ENCODE measurements at regions not wholly inside any gene's neighbourhood (a gene's known extent, or its start where the extent isn't known, plus 50 kb on each side); places are given as distances from the start of the nearest gene placed in this dataset.

- no TSS peak for BruUV-seq (replicated peaks)
- WGBS, 2 experiments (ENCODE audit: extremely low coverage in 2 of 2, insufficient read length in 1 of 2): no CpG with 5 or more reads among the region's 5 CpGs
These were observed 163.7 kb downstream of the MOBP start for GRCh38 chr3:39631136-39631535.

More at GRCh38 chr3:39631136-39631535, 163.7 kb downstream of the MOBP start:
- Histone ChIP-seq H2BK15ac (ENCODE audit: low read depth, low read length) (no peak overlapping the region), H4K5ac (ENCODE audit: low read depth, low read length) (no peak overlapping the region), H2BK20ac (ENCODE audit: low read depth, low read length) (no peak overlapping the region), H3K9ac (ENCODE audit: low read depth, low read length) (no peak overlapping the region), H3K23ac (ENCODE audit: low read depth, low read length) (no peak overlapping the region), H4K8ac (ENCODE audit: low read depth in 2 of 2, low read length in 2 of 2) (no peak overlapping the region), H3K9me1 (ENCODE audit: insufficient read depth, low read length) (no peaks in the 10 kb centered on the region), H2AFZ (replicated peaks; ENCODE audit: low read length, poor library complexity) (no peak overlapping the region), H2AK5ac (ENCODE audit: low read depth, low read length) (no peak overlapping the region), H2BK120ac (ENCODE audit: low read depth, low read length) (no peak overlapping the region), H4K91ac (ENCODE audit: insufficient read depth, low read depth, low read length) (no peak overlapping the region), H3K4me2 (ENCODE audit: low read depth, low read length) (no peak overlapping the region), H3K27ac (ENCODE audit: insufficient read depth, low read length) (no peak overlapping the region), H3K36me3 (ENCODE audit: control insufficient read depth, insufficient read depth, low read length) (no peaks in the 10 kb centered on the region), H3K9me3 (ENCODE audit: control insufficient read depth, insufficient read depth, low read length) (no peaks in the 10 kb centered on the region), H3K4ac (ENCODE audit: low read depth, low read length) (no peak overlapping the region), H3K56ac (ENCODE audit: extremely low read depth, insufficient read depth, low read length) (no peak overlapping the region), H2BK5ac (ENCODE audit: low read depth, low read length, poor library complexity, severe bottlenecking) (no peak overlapping the region), H3K14ac (replicated peaks; ENCODE audit: low read depth, low read length) (no peak overlapping the region), H3K4me1 (ENCODE audit: control insufficient read depth, insufficient read depth, low read length) (no peaks in the 10 kb centered on the region), H3K18ac (ENCODE audit: low read depth, low read length) (no peak overlapping the region), H3K27me3 (ENCODE audit: control insufficient read depth, insufficient read depth, low read length) (no peaks in the 10 kb centered on the region; the same call in 1 of the 2 replicates), H4K20me1 (ENCODE audit: insufficient read depth, low read length) (no peaks in the 10 kb centered on the region), H2AK9ac (replicated peaks; ENCODE audit: low read depth, low read length, poor library complexity) (no peak overlapping the region), H3K79me1 (ENCODE audit: low read depth in 1 of 2, low read length in 2 of 2) (no peaks in the 10 kb centered on the region), H3K4me3 (ENCODE audit: insufficient read depth, low read depth, low read length) (no peak overlapping the region)
- ATAC-seq (ENCODE audit: low read depth) (no peak), DNase-seq (no peak)
- in situ Hi-C loops (cut with MboI; ENCODE audit: low sequenced_read_pairs): no loop called here
- CTCF ChIA-PET: no interaction called here
- TF ChIP-seq USF2 (IDR thresholded peaks at IDR 0.05; ENCODE audit: low read depth, low read length) (no peak), RAD21 (IDR thresholded peaks at IDR 0.05; ENCODE audit: low read length) (no peak), BHLHE40 (IDR thresholded peaks at IDR 0.05; ENCODE audit: low read depth, low read length) (no peak), RCOR1 (IDR thresholded peaks at IDR 0.05; ENCODE audit: insufficient replicate concordance, low read length) (no peak), RFX5 (IDR thresholded peaks at IDR 0.05; ENCODE audit: low read depth, low read length) (no peak)
- TF ChIP-seq, protein P1, sequence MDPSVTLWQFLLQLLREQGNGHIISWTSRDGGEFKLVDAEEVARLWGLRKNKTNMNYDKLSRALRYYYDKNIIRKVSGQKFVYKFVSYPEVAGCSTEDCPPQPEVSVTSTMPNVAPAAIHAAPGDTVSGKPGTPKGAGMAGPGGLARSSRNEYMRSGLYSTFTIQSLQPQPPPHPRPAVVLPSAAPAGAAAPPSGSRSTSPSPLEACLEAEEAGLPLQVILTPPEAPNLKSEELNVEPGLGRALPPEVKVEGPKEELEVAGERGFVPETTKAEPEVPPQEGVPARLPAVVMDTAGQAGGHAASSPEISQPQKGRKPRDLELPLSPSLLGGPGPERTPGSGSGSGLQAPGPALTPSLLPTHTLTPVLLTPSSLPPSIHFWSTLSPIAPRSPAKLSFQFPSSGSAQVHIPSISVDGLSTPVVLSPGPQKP (IDR thresholded peaks at IDR 0.05; ENCODE audit: borderline replicate concordance, low read depth, low read length): no peak
- TF ChIP-seq, protein P2, sequence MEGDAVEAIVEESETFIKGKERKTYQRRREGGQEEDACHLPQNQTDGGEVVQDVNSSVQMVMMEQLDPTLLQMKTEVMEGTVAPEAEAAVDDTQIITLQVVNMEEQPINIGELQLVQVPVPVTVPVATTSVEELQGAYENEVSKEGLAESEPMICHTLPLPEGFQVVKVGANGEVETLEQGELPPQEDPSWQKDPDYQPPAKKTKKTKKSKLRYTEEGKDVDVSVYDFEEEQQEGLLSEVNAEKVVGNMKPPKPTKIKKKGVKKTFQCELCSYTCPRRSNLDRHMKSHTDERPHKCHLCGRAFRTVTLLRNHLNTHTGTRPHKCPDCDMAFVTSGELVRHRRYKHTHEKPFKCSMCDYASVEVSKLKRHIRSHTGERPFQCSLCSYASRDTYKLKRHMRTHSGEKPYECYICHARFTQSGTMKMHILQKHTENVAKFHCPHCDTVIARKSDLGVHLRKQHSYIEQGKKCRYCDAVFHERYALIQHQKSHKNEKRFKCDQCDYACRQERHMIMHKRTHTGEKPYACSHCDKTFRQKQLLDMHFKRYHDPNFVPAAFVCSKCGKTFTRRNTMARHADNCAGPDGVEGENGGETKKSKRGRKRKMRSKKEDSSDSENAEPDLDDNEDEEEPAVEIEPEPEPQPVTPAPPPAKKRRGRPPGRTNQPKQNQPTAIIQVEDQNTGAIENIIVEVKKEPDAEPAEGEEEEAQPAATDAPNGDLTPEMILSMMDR (conservative IDR thresholded peaks at IDR 0.05; ENCODE audit: low read depth, low read length): no peak
- dilution Hi-C loops (cut with HindIII; ENCODE audit: low sequenced_read_pairs, unreplicated experiment): no loop called here
- intact Hi-C loops (cut with micrococcal nuclease): loop anchor here (10.0 kb wide), 1 partner anchor 684 kb away; no protein-coding TSS in a partner anchor
- POLR2A ChIA-PET (ENCODE audit: unreplicated experiment): no interaction called here

Measured in IMR-90 (cell line).